Stomach (tissue), 4 donors: ENCODE measurements at regions not wholly inside any gene's neighbourhood (a gene's known extent, or its start where the extent isn't known, plus 50 kb on each side); places are given as distances from the start of the nearest gene placed in this dataset.

Experiments used
- CTCF ChIP-seq, 7 experiments: fragments of 450-650 bp in 4 of 7; fragments of 200-600 bp in 3 of 7; sonication (generic) in 3 of 7; IDR thresholded peaks; one replicate each; pipeline ENCODE4 v1.5.1; 2016 to 2019; ENCODE audit warnings: antibody characterized with exemption in 7 of 7, control low read depth in 2 of 7, mild to moderate bottlenecking in 1 of 7
- EP300 ChIP-seq: sonication (generic); formaldehyde crosslinking; IDR thresholded peaks from one replicate; pipeline ENCODE4 v1.6.1; 2017; ENCODE audit warnings: antibody characterized with exemption

GRCh38 chr13:79241697-79242096 lies 164.4 kb downstream of the RBM26 start:
- no peak for TF ChIP-seq CTCF (IDR thresholded peaks at IDR 0.05)
- TF ChIP-seq EP300: no peak
